NCI-H2171 treated with DMSO at 0.1 percent for 48 hours (cell line): ENCODE measurements at regions not wholly inside any gene's neighbourhood (a gene's known extent, or its start where the extent isn't known, plus 50 kb on each side); places are given as distances from the start of the nearest gene placed in this dataset.

ENCODE experiments used
- DNase-seq: peaks from one replicate; lab custom pipeline; 2025; lab: John Stamatoyannopoulos, UW

- peak; percentile 89 for DNase-seq
These were observed 402.8 kb downstream of the NXPE2 start for GRCh38 chr11:115080923-115081680.

GRCh38 chr11:115081972-115082371, 403.6 kb downstream of the NXPE2 start:
- peak; percentile 85 for DNase-seq

- DNase-seq, result no peak
These were observed 404.9 kb downstream of the NXPE2 start for GRCh38 chr11:115083144-115083806.

- peak; percentile 75 for DNase-seq
These were observed 405.9 kb downstream of the NXPE2 start for GRCh38 chr11:115084231-115084630.

DNA sequence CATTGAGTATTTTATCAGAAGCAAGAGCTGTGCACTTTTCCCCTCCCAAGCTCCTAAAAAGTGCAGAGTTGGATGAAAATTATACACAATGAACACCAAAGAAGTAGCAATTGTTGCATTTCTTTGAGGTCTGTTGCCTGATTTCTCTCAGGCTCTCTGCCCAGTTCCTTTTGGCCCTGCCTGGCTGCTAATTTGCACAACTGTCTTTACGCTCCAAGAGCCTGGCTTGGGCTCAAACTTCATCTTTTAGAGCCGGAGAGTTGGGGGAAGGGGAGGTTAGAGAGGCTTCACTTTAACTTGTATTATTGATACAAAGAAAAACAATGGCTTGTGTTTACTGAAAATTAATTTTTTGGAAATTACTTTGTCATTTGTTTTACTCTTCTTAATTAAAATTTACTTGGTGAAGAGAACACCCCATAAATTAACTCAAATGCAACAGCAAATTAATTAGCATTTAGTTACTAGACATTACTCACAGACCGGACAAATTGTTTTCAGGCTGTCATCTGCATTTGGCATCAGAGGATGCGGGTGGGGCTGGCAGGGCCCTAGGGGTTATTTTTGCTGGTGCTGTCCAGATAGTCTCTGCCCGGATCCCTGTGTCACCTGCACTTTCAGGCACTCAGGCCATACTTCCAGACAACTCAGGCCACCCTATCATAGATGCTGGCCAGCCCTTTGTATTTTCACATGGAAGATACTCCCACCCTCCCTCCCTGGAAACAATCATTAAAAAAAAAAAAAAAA, 407.3 kb downstream of the NXPE2 start:
- peak; percentile 25 for DNase-seq

GRCh38 chr11:115087791-115088190, 409.5 kb downstream of the NXPE2 start:
- no peak for DNase-seq

DNA sequence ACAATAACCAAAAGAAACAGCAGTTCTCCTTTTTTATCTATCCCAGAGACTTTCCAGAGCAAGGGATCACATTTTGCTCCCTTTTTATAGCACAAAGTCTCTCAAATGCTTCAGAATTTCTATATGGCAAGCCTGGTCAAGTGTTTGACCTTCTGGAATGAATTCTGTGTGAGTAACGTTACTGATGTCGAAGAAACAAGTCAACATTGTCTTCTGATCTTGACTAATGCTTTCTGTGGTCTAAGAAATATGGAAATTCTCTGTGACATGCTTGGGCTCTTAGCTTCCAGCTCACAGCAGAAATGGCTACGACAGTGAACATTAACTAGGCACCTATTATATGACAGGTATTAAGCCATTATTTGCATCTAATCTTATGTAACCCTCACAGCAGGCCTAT, 411.7 kb downstream of the CADM1 start:
- no peak for DNase-seq

GRCh38 chr11:115097796-115098408, 406.3 kb downstream of the CADM1 start:
- no peak for DNase-seq

- DNase-seq, result no peak
These were observed 403.5 kb downstream of the CADM1 start for GRCh38 chr11:115100706-115101105.

DNA sequence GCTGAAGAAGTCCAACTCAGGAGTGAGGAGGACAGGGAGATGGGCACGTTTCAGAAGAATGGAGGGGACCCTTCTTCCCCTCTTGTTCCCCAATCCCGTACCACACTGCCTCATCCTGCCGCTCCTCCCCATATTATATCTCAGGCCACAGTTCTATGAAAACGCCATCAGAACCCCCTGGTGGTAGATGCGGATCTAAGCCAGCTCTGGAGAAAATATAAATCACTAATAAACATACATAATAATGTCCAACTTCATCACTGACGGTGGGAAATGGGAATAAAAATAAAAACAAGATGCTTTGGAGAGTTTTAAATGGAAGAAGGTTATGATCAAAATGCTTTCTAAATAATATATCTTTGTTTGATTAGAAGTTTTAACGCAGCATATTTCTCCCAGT, 400.3 kb downstream of the CADM1 start:
- no peak for DNase-seq

DNA sequence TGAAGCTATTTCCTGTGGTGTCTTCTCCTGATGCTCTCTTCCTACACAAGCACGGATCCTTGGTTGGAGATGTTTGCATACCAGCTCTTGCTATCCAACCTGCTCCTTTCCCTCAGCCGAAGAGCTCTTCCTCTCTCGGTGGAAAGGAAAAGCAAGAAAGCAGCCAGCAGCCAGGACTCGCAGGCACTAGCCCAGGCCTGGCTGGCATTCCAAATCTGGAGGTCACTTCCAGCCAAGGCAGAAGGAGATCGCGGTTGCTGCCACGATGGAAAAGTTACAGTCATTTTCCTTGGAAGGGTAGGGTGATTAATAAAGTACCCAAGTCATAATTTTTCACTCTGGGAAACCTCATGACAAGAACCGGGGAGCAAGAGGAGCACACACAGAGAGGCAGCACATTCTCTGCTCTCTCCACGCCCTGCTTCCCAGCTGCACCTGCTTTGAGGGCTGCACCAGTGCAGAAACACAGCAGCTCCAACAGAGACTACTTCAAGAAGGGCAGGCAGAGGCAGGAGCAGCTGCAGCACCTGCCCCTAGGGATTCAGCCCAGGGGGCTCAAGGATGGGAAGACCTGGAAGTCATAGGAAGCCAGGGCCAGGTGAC, 399.3 kb downstream of the CADM1 start:
- DNase-seq, result peak; percentile 53

- no peak for DNase-seq
These were observed 393.1 kb downstream of the CADM1 start for GRCh38 chr11:115111066-115111465.

DNA sequence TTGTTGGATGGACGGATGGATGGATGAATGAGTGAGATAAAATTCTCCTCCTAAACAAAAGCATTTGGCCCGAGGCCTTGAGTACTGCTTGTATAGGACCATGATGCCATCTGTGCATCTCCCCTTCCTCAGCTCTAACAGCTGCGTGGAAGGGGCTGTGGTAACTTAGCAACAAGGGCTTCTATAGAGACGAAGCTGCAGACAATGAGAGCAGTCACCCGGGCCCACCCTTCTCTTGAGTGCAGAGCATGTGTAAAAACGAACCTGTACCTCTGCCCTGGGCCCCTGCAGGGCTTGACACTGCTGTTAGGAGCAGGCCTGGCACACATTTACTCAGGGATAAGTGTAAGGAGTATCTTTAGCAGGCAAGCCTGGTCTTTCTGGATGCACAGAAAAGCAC, 391.5 kb downstream of the CADM1 start:
- peak; percentile 90 for DNase-seq

DNA sequence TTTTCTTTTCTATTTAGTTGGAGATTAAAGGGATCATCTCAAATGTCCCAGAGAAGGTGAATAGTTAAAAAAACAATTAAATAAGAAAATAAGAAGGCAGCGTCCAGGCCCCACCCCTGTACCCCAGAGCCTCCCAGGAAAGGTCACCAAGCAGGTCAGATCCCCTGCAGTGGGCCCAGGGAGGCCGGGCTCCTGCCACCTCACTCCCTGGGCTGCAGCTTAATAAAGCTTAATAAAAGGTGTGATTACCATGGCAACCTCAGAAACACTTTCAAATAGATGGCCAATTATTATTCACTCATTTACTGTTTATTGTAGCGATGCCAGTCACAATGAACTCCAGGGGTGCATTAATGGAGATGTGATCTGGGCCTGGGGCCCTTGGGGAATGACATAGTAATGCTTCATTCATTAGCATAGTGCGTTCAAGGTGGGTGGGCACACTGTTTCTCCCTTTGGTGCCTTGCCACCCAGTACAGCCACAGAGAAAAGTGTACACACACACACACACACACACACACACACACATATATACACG, 386.2 kb downstream of the CADM1 start:
- DNase-seq, result no peak

GRCh38 chr11:115119146-115119545, 385.1 kb downstream of the CADM1 start:
- no peak for DNase-seq
